SK-N-SH (cell line): ENCODE measurements at regions not wholly inside any gene's neighbourhood (a gene's known extent, or its start where the extent isn't known, plus 50 kb on each side); places are given as distances from the start of the nearest gene placed in this dataset.

Source experiments
- FOXJ3 ChIP-seq: sonication (generic); formaldehyde crosslinking; IDR thresholded peaks from 2 replicates; pipeline ENCODE4 v1.5.1; 2020; ENCODE audit warnings: mild to moderate bottlenecking, missing genetic modification reagents
- RXRA ChIP-seq: IDR thresholded peaks from 2 replicates; pipeline ENCODE4 v1.4.0; 2012; ENCODE audit warnings: low read depth, mild to moderate bottlenecking, borderline replicate concordance
- TAF1 ChIP-seq: IDR thresholded peaks from 2 replicates; pipeline ENCODE4 v1.6.1; 2012; ENCODE audit warnings: low read depth, mild to moderate bottlenecking, low read length, moderate library complexity, borderline replicate concordance
- TF ChIP-seq, protein P1 (sequence below): IDR thresholded peaks from 2 replicates; pipeline ENCODE4 v1.4.0; 2012; ENCODE audit warnings: low read depth, borderline replicate concordance
- TF ChIP-seq, protein P2 (sequence below): fragments of 200-600 bp; sonication (generic); IDR thresholded peaks from 2 replicates; pipeline ENCODE4 v1.6.1; 2017; ENCODE audit warnings: antibody characterized with exemption, mild to moderate bottlenecking, moderate library complexity

DNA sequence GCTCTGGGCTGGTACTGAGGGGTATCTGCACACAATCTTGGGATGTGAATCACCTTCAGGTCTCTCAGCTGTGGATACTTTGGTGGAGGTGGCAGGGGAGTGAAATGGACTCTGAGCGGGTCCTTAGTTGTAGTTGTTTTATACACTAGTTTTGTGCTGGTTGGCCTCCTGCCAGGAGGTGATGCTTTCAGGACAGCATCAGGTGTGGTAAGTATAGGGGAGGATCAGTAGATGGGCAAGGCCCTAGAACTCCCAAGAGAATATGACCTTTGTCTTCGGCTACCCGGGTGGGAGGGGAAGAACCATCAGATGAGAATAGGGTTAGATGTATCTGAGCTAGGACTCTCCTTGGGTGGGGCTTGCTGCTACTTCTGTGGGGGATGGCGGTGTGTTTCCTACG, 2284.3 kb upstream of the PCDH20 start:
- TF ChIP-seq, protein P1, sequence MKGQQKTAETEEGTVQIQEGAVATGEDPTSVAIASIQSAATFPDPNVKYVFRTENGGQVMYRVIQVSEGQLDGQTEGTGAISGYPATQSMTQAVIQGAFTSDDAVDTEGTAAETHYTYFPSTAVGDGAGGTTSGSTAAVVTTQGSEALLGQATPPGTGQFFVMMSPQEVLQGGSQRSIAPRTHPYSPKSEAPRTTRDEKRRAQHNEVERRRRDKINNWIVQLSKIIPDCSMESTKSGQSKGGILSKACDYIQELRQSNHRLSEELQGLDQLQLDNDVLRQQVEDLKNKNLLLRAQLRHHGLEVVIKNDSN: no peak
- TF ChIP-seq, protein P2, sequence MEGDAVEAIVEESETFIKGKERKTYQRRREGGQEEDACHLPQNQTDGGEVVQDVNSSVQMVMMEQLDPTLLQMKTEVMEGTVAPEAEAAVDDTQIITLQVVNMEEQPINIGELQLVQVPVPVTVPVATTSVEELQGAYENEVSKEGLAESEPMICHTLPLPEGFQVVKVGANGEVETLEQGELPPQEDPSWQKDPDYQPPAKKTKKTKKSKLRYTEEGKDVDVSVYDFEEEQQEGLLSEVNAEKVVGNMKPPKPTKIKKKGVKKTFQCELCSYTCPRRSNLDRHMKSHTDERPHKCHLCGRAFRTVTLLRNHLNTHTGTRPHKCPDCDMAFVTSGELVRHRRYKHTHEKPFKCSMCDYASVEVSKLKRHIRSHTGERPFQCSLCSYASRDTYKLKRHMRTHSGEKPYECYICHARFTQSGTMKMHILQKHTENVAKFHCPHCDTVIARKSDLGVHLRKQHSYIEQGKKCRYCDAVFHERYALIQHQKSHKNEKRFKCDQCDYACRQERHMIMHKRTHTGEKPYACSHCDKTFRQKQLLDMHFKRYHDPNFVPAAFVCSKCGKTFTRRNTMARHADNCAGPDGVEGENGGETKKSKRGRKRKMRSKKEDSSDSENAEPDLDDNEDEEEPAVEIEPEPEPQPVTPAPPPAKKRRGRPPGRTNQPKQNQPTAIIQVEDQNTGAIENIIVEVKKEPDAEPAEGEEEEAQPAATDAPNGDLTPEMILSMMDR: no peak
- TF ChIP-seq RXRA (no peak), FOXJ3 (CRISPR knock-in tag) (no peak), TAF1 (no peak)
